ENCODE measurements at regions not wholly inside any gene's neighbourhood (a gene's known extent, or its start where the extent isn't known, plus 50 kb on each side); places are given as distances from the start of the nearest gene placed in this dataset.

GRCh38 chr2:579351-579886 lies 97.8 kb downstream of the TMEM18 start:
- no peak for DNase-seq (ENCODE audit: low read depth, low spot score)
- H3K4me3 ChIP-seq (ENCODE audit: low read depth, low read length): no peak overlapping the region
- TF ChIP-seq, protein P1, sequence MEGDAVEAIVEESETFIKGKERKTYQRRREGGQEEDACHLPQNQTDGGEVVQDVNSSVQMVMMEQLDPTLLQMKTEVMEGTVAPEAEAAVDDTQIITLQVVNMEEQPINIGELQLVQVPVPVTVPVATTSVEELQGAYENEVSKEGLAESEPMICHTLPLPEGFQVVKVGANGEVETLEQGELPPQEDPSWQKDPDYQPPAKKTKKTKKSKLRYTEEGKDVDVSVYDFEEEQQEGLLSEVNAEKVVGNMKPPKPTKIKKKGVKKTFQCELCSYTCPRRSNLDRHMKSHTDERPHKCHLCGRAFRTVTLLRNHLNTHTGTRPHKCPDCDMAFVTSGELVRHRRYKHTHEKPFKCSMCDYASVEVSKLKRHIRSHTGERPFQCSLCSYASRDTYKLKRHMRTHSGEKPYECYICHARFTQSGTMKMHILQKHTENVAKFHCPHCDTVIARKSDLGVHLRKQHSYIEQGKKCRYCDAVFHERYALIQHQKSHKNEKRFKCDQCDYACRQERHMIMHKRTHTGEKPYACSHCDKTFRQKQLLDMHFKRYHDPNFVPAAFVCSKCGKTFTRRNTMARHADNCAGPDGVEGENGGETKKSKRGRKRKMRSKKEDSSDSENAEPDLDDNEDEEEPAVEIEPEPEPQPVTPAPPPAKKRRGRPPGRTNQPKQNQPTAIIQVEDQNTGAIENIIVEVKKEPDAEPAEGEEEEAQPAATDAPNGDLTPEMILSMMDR (IDR thresholded peaks at IDR 0.05; ENCODE audit: insufficient read depth, low read length, missing control alignments): no peak
- ChIA-PET CTCF (no interaction called here), POLR2A (no interaction called here)

- DNase-seq (ENCODE audit: low read depth, low spot score): no peak
- ChIA-PET POLR2A (no interaction called here), CTCF (no interaction called here)
- no peak overlapping the region for H3K4me3 ChIP-seq (ENCODE audit: low read depth, low read length)
- TF ChIP-seq, protein P1 (IDR thresholded peaks at IDR 0.05; ENCODE audit: insufficient read depth, low read length, missing control alignments): no peak
These were observed 100.9 kb downstream of the TMEM18 start for GRCh38 chr2:576292-576691.

GRCh38 chr2:575727-576236 lies 101.4 kb downstream of the TMEM18 start:
- POLR2A ChIA-PET: no interaction called here
- no peak for DNase-seq (ENCODE audit: low read depth, low spot score)
- no peak overlapping the region for H3K4me3 ChIP-seq (ENCODE audit: low read depth, low read length)
- TF ChIP-seq, protein P1 (IDR thresholded peaks at IDR 0.05; ENCODE audit: insufficient read depth, low read length, missing control alignments): no peak
- CTCF ChIA-PET: no interaction called here

DNA sequence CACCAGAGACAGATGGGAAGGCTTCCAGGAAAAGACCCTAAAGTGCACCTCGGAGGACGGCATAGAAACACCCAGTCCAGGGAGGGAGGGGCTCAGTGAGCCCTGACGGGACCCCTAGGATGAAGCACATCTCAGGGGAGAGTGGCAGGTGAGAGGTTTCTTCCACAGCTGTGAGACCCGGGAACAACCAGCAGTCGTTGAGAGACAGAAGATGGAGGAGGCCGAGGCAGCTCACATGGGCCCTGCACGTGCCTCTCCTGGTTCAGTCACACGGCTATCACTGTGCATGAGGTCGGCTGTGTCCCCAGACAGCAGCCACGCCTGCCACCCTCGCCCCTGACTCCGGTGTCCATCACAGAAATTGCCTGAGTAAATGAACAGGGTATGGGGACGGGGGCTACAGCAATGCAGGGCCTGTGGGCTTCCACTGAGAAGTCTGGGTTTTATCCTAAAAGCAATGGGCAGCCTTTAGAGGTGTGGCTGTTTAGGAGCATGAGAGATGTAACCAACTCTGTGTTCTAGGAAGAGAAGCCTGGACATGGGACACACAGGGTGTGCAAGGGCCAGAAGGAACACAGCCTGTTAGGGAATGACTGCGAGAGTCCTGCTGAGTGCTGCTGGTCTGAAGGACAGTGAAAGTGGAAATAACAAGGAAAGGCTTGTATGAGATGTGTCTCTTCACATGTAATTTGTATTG lies 102.0 kb downstream of the TMEM18 start:
- H3K4me3 ChIP-seq (ENCODE audit: low read depth, low read length): no peak overlapping the region
- POLR2A ChIA-PET: no interaction called here
- TF ChIP-seq, protein P1 (IDR thresholded peaks at IDR 0.05; ENCODE audit: insufficient read depth, low read length, missing control alignments): no peak
- CTCF ChIA-PET: no interaction called here
- DNase-seq (ENCODE audit: low read depth, low spot score): no peak

DNA sequence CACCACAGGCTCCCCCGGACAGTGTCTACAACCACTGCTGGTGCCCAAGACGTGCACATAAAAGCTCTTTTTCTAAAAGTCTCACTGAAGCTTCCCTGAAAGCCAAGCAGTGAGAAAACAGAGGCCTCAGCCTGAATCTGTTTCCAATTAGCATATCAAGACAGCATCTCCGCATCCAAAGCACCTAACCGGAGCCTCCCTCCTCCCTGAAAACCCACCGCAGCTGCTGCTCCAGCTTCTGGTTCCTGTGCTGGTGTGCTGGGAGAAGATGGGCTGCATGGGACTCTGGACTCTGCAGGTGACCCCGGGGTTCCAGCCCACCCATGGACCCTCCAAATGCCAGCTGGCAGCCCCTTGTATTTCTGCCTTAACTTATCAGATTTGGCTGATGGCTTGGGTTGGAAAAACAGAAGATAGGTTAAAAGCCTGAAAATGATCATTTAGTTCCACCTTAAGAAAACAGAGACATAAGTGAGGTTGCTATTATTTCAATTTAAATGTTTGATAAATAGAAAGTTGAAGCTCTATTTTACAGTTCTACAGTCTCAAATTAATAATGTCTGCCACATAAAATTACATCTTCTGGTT lies 103.3 kb downstream of the TMEM18 start:
- ChIA-PET CTCF (no interaction called here), POLR2A (no interaction called here)

DNA sequence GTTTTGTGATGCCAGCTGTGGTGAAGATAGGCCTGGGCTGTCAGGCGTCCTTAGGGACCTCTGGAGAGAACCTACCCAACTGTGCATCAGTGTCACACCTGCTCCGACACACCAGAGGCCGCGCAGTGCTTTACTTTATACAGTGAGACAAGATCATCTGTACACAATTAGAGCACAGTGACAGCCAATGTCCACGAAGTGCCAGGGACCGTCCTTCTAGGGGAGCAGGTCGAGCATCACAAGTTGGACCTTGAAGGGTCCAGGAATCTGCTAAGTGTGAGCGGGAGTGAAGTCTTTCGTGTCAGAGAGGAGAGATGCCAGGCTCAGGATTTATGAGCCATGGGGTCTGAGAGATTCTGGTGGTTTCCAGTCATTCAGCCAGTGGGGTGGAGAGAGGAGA lies 104.2 kb downstream of the TMEM18 start:
- TF ChIP-seq, protein P1 (IDR thresholded peaks at IDR 0.05; ENCODE audit: insufficient read depth, low read length, missing control alignments): no peak
- CTCF ChIA-PET: no interaction called here
- DNase-seq (ENCODE audit: low read depth, low spot score): no peak

More for the DNA sequence above, 103.3 kb downstream of the TMEM18 start:
- TF ChIP-seq, protein P1 (IDR thresholded peaks at IDR 0.05; ENCODE audit: insufficient read depth, low read length, missing control alignments): no peak
- DNase-seq (ENCODE audit: low read depth, low spot score): no peak
- H3K4me3 ChIP-seq (ENCODE audit: low read depth, low read length): no peak overlapping the region

More for the DNA sequence above, 104.2 kb downstream of the TMEM18 start:
- no peak overlapping the region for H3K4me3 ChIP-seq (ENCODE audit: low read depth, low read length)
- POLR2A ChIA-PET: no interaction called here
